UCSD-AML1 (cell line): ENCODE measurements at regions not wholly inside any gene's neighbourhood (a gene's known extent, or its start where the extent isn't known, plus 50 kb on each side); places are given as distances from the start of the nearest gene placed in this dataset.
"Not testable (repeated sequence)": the region's sequence is repeated elsewhere in the genome, so short reads cannot be mapped to it uniquely, and the experiment has no call there.

Experiments
- DNase-seq: peaks from one replicate; lab custom pipeline; 2025; ENCODE audit not compliant: unreplicated experiment; lab: John Stamatoyannopoulos, UW

GRCh38 chr2:14904378-14904777 is 271.9 kb downstream of the LRATD1 start:
- DNase-seq = not testable (repeated sequence)

GRCh38 chr2:14905571-14905970 is 273.1 kb downstream of the LRATD1 start:
- DNase-seq = no peak

- DNase-seq = peak; percentile 26
Observed at GRCh38 chr2:14907014-14907612, 274.6 kb downstream of the LRATD1 start.

- DNase-seq = no peak
Observed at GRCh38 chr2:14909795-14910194, 277.3 kb downstream of the LRATD1 start.

- no peak for DNase-seq
Observed at GRCh38 chr2:14910654-14911053, 278.1 kb downstream of the LRATD1 start.

- DNase-seq = no peak
Observed at GRCh38 chr2:14915983-14916382, 283.5 kb downstream of the LRATD1 start.

GRCh38 chr2:14923820-14924580 is 291.5 kb downstream of the LRATD1 start:
- no peak for DNase-seq

- DNase-seq = no peak
Observed at GRCh38 chr2:14925471-14925870, 293.0 kb downstream of the LRATD1 start.

- no peak for DNase-seq
Observed at GRCh38 chr2:14927021-14927564, 294.6 kb downstream of the LRATD1 start.

GRCh38 chr2:14928056-14928455 is 295.5 kb downstream of the LRATD1 start:
- no peak for DNase-seq

GRCh38 chr2:14930441-14930840 is 297.9 kb downstream of the LRATD1 start:
- no peak for DNase-seq

GRCh38 chr2:14932285-14932684 is 299.8 kb downstream of the LRATD1 start:
- DNase-seq = no peak

- no peak for DNase-seq
Observed at GRCh38 chr2:14933753-14934152, 301.2 kb downstream of the LRATD1 start.

- no peak for DNase-seq
Observed at GRCh38 chr2:14936426-14936825, 303.9 kb downstream of the LRATD1 start.

GRCh38 chr2:14937336-14937735 is 304.8 kb downstream of the LRATD1 start:
- DNase-seq = no peak

GRCh38 chr2:14941151-14941631 is 308.7 kb downstream of the LRATD1 start:
- no peak for DNase-seq

GRCh38 chr2:14942987-14943386 is 310.5 kb downstream of the LRATD1 start:
- DNase-seq = no peak

GRCh38 chr2:14944562-14945346 is 312.2 kb downstream of the LRATD1 start:
- DNase-seq = no peak

- no peak for DNase-seq
Observed at GRCh38 chr2:14951569-14952285, 319.2 kb downstream of the LRATD1 start.

GRCh38 chr2:14952400-14952963 is 320.0 kb downstream of the LRATD1 start:
- DNase-seq = no peak
